22Rv1 (cell line): ENCODE measurements at regions not wholly inside any gene's neighbourhood (a gene's known extent, or its start where the extent isn't known, plus 50 kb on each side); places are given as distances from the start of the nearest gene placed in this dataset.

Experiments
- CTCF ChIP-seq: fragments of 450-650 bp; IDR thresholded peaks from 2 replicates; pipeline ENCODE4 v1.5.1; 2017; ENCODE audit warnings: mild to moderate bottlenecking
- ZFX ChIP-seq: fragments of 450-650 bp; IDR thresholded peaks from 2 replicates; pipeline ENCODE4 v1.6.1; 2017; ENCODE audit warnings: antibody characterized with exemption, borderline replicate concordance

GRCh38 chr10:2476218-2476811 lies 591.0 kb upstream of the PFKP start:
- TF ChIP-seq CTCF, result no peak
- TF ChIP-seq ZFX, result no peak
